KMS-11 (cell line): ENCODE measurements at regions not wholly inside any gene's neighbourhood (a gene's known extent, or its start where the extent isn't known, plus 50 kb on each side); places are given as distances from the start of the nearest gene placed in this dataset.

Experiments
- H2AFZ ChIP-seq: fragments of 200-600 bp; sonication (generic); 2 replicates; pipeline ENCODE4 v1.6.1; 2016; ENCODE audit warnings: antibody characterized with exemption, mixed run types, low read depth
- H3K27ac ChIP-seq: fragments of 200-600 bp; sonication (generic); 2 replicates; pipeline ENCODE4 v1.6.1; 2016; ENCODE audit warnings: mild to moderate bottlenecking, mixed run types
- H3K27me3 ChIP-seq: fragments of 200-600 bp; sonication (generic); 2 replicates; pipeline ENCODE4 v1.6.1; 2017; ENCODE audit warnings: mild to moderate bottlenecking, low read depth, mixed run types, moderate library complexity; ENCODE audit not compliant: insufficient read depth
- H3K36me3 ChIP-seq: fragments of 200-600 bp; sonication (generic); 2 replicates; pipeline ENCODE4 v1.6.1; 2017; ENCODE audit warnings: mild to moderate bottlenecking, mixed run types; ENCODE audit not compliant: insufficient read depth
- H3K4me1 ChIP-seq: fragments of 200-600 bp; sonication (generic); 2 replicates; pipeline ENCODE4 v1.6.1; 2016; ENCODE audit warnings: mild to moderate bottlenecking, low read depth, mixed run types; ENCODE audit not compliant: poor library complexity, severe bottlenecking
- H3K4me2 ChIP-seq: fragments of 200-600 bp; sonication (generic); 2 replicates; pipeline ENCODE4 v1.7.0; 2016; ENCODE audit warnings: mild to moderate bottlenecking, mixed run types
- H3K4me3 ChIP-seq: fragments of 200-600 bp; sonication (generic); IDR thresholded peaks from 2 replicates; pipeline ENCODE4 v1.6.1; 2017; ENCODE audit warnings: low read depth, low read length, mixed read lengths; ENCODE audit not compliant: insufficient read depth
- H3K79me2 ChIP-seq: fragments of 200-600 bp; sonication (generic); 2 replicates; pipeline ENCODE4 v1.6.1; 2016; ENCODE audit warnings: low read depth, mixed run types; ENCODE audit not compliant: insufficient read depth
- H3K9ac ChIP-seq: fragments of 200-600 bp; sonication (generic); 2 replicates; pipeline ENCODE4 v1.6.1; 2016; ENCODE audit warnings: mild to moderate bottlenecking, mixed run types
- H4K20me1 ChIP-seq: fragments of 200-600 bp; sonication (generic); 2 replicates; pipeline ENCODE4 v1.6.1; 2016; ENCODE audit warnings: mild to moderate bottlenecking, mixed run types; ENCODE audit not compliant: insufficient read depth
- CTCF ChIP-seq: fragments of 200-600 bp; sonication (generic); conservative IDR thresholded peaks from 2 replicates; pipeline ENCODE4 v1.6.1; 2017; ENCODE audit warnings: low read depth, mild to moderate bottlenecking, antibody characterized with exemption, low read length, moderate library complexity, mixed read lengths

- Histone ChIP-seq H3K4me2 (no peak overlapping the region), H3K4me1 (peaks cover 36% of the 10 kb centered on the region), H3K4me3 (no peak overlapping the region), H3K79me2 (no peaks in the 10 kb centered on the region), H2AFZ (no peak overlapping the region), H4K20me1 (no peaks in the 10 kb centered on the region), H3K9ac (no peak overlapping the region), H3K27me3 (no peaks in the 10 kb centered on the region), H3K36me3 (no peaks in the 10 kb centered on the region), H3K27ac (no peak overlapping the region)
- no peak for TF ChIP-seq CTCF
These were observed 78.0 kb upstream of the OTX2 start for GRCh38 chr14:56888274-56888673.

GRCh38 chr14:56887216-56887615 is 76.9 kb upstream of the OTX2 start:
- Histone ChIP-seq H3K79me2 (no peaks in the 10 kb centered on the region), H2AFZ (no peak overlapping the region), H3K36me3 (no peaks in the 10 kb centered on the region), H3K9ac (no peak overlapping the region), H3K4me1 (peaks cover 34% of the 10 kb centered on the region), H3K27ac (no peak overlapping the region), H4K20me1 (no peaks in the 10 kb centered on the region), H3K4me2 (no peak overlapping the region), H3K4me3 (no peak overlapping the region), H3K27me3 (no peaks in the 10 kb centered on the region)
- no peak for TF ChIP-seq CTCF

GRCh38 chr14:56886471-56887062 is 76.3 kb upstream of the OTX2 start:
- no peaks in the 10 kb centered on the region for H3K27me3 ChIP-seq
- no peak overlapping the region for H3K27ac ChIP-seq

GRCh38 chr14:56885825-56886224 is 75.5 kb upstream of the OTX2 start:
- Histone ChIP-seq H3K79me2 (no peaks in the 10 kb centered on the region), H4K20me1 (no peaks in the 10 kb centered on the region), H3K36me3 (no peaks in the 10 kb centered on the region), H3K27me3 (no peaks in the 10 kb centered on the region), H3K9ac (no peak overlapping the region), H3K27ac (no peak overlapping the region), H2AFZ (no peak overlapping the region), H3K4me1 (peaks cover 20% of the 10 kb centered on the region), H3K4me2 (no peak overlapping the region), H3K4me3 (no peak overlapping the region)
- TF ChIP-seq CTCF, result no peak

More at GRCh38 chr14:56886471-56887062, 76.3 kb upstream of the OTX2 start:
- H3K36me3 ChIP-seq, result no peaks in the 10 kb centered on the region
- H3K4me3 ChIP-seq, result no peak overlapping the region
- H3K79me2 ChIP-seq, result no peaks in the 10 kb centered on the region
- H3K4me1 ChIP-seq, result peaks cover 28% of the 10 kb centered on the region
- H3K9ac ChIP-seq, result no peak overlapping the region
- TF ChIP-seq CTCF, result no peak
- H3K4me2 ChIP-seq, result no peak overlapping the region
- H4K20me1 ChIP-seq, result no peaks in the 10 kb centered on the region
- no peak overlapping the region for H2AFZ ChIP-seq
